GM23338 (cell line): ENCODE measurements at regions not wholly inside any gene's neighbourhood (a gene's known extent, or its start where the extent isn't known, plus 50 kb on each side); places are given as distances from the start of the nearest gene placed in this dataset.

Source experiments
- ATAC-seq: fragments of 200-7000 bp; cut with Tn5 transposase; 3 replicates; pipeline ENCODE4 v1.9.1; 2020
- DNase-seq: peaks from one replicate; pipeline ENCODE4 v3.0.0-alpha.2; 2015; ENCODE audit warnings: low spot score
- H2AFZ ChIP-seq: fragments of 200-600 bp; sonication (generic); 2 replicates; pipeline ENCODE4 v1.8.0; 2016; ENCODE audit warnings: antibody characterized with exemption, mild to moderate bottlenecking, moderate library complexity
- H3F3A ChIP-seq: fragments of 200-600 bp; sonication (generic); replicated peaks from 2 replicates; pipeline ENCODE4 v1.8.0; 2017; ENCODE audit warnings: antibody characterized with exemption, mixed run types, low read depth
- H3K27ac ChIP-seq: fragments of 200-600 bp; sonication (generic); 2 replicates; pipeline ENCODE4 v1.6.1; 2016; ENCODE audit warnings: low read depth
- H3K27me3 ChIP-seq: fragments of 200-600 bp; sonication (generic); 2 replicates; pipeline ENCODE4 v1.8.0; 2016; ENCODE audit warnings: mild to moderate bottlenecking, mixed run types, moderate library complexity; ENCODE audit not compliant: insufficient read depth
- H3K36me3 ChIP-seq: fragments of 200-600 bp; sonication (generic); 2 replicates; pipeline ENCODE4 v1.8.0; 2016; ENCODE audit warnings: mild to moderate bottlenecking; ENCODE audit not compliant: insufficient read depth
- H3K4me1 ChIP-seq: fragments of 200-600 bp; sonication (generic); 2 replicates; pipeline ENCODE4 v1.8.0; 2016; ENCODE audit warnings: mild to moderate bottlenecking, moderate library complexity; ENCODE audit not compliant: insufficient read depth
- H3K4me2 ChIP-seq: fragments of 200-600 bp; sonication (generic); 2 replicates; pipeline ENCODE4 v1.7.1; 2017; ENCODE audit warnings: mixed run types
- H3K4me3 ChIP-seq: fragments of 200-600 bp; sonication (generic); 2 replicates; pipeline ENCODE4 v1.6.1; 2016; ENCODE audit warnings: mixed run types
- H3K79me2 ChIP-seq: fragments of 200-600 bp; sonication (generic); replicated peaks from 2 replicates; pipeline ENCODE4 v1.8.0; 2017; ENCODE audit warnings: mild to moderate bottlenecking; ENCODE audit not compliant: insufficient read depth
- H3K9me2 ChIP-seq: fragments of 200-600 bp; sonication (generic); 2 replicates; pipeline ENCODE4 v1.8.0; 2017; ENCODE audit not compliant: insufficient read depth
- H4K20me1 ChIP-seq: fragments of 200-600 bp; sonication (generic); replicated peaks from 2 replicates; pipeline ENCODE4 v1.8.0; 2017; ENCODE audit warnings: mild to moderate bottlenecking; ENCODE audit not compliant: insufficient read depth
- H3K27ac Mint-ChIP-seq: 2 replicates; pipeline ENCODE4 v1.8.0; 2020; ENCODE audit warnings: inconsistent platforms, mild to moderate bottlenecking, moderate library complexity, mixed read lengths
- H3K27me3 Mint-ChIP-seq: 3 replicates; pipeline ENCODE4 v1.8.0; 2022; ENCODE audit warnings: low read depth, mild to moderate bottlenecking, moderate library complexity, mixed read lengths, inconsistent platforms; ENCODE audit not compliant: insufficient read depth, poor library complexity
- H3K36me3 Mint-ChIP-seq: 3 replicates; pipeline ENCODE4 v1.8.0; 2021; ENCODE audit warnings: low read depth, mild to moderate bottlenecking, inconsistent platforms, moderate library complexity, mixed read lengths
- H3K4me1 Mint-ChIP-seq: 3 replicates; pipeline ENCODE4 v1.8.0; 2020; ENCODE audit warnings: mild to moderate bottlenecking, inconsistent platforms, mixed read lengths
- H3K4me3 Mint-ChIP-seq: 3 replicates; pipeline ENCODE4 v1.8.0; 2021; ENCODE audit warnings: moderate library complexity, mild to moderate bottlenecking, inconsistent platforms, mixed read lengths
- H3K9me3 Mint-ChIP-seq: 3 replicates; pipeline ENCODE4 v1.8.0; 2020; ENCODE audit warnings: moderate library complexity, mild to moderate bottlenecking, inconsistent platforms, mixed read lengths
- CREB1 ChIP-seq: fragments of 250-450 bp; sonication (Bioruptor Pico); IDR thresholded peaks from 2 replicates; pipeline ENCODE4 v1.5.0; 2020; ENCODE audit warnings: low read depth, mild to moderate bottlenecking, moderate library complexity
- EZH2 ChIP-seq: fragments of 200-600 bp; sonication (generic); IDR thresholded peaks from one replicate; pipeline ENCODE4 v1.8.0; 2017; ENCODE audit warnings: antibody characterized with exemption, mild to moderate bottlenecking, low read depth; ENCODE audit not compliant: unreplicated experiment
- EZH2phosphoT487 ChIP-seq: fragments of 200-600 bp; sonication (generic); IDR thresholded peaks from one replicate; pipeline ENCODE4 v1.8.1; 2018; ENCODE audit warnings: antibody characterized with exemption; ENCODE audit not compliant: unreplicated experiment
- JUNB ChIP-seq: IDR thresholded peaks from one replicate; pipeline ENCODE4 v1.6.1; 2016; ENCODE audit warnings: antibody characterized with exemption; ENCODE audit not compliant: unreplicated experiment
- NANOG ChIP-seq: IDR thresholded peaks from 2 replicates; pipeline ENCODE4 v1.6.1; 2016; ENCODE audit warnings: antibody characterized with exemption, borderline replicate concordance
- POLR2AphosphoS5 ChIP-seq: IDR thresholded peaks from 2 replicates; pipeline ENCODE4 v1.6.1; 2016; ENCODE audit warnings: antibody characterized with exemption, low read depth
- STAT1 ChIP-seq: IDR thresholded peaks from one replicate; pipeline ENCODE4 v1.6.1; 2016; ENCODE audit warnings: antibody characterized with exemption; ENCODE audit not compliant: unreplicated experiment
- ZNF114 ChIP-seq: fragments of 250-450 bp; sonication (Bioruptor Pico); IDR thresholded peaks from 2 replicates; pipeline ENCODE4 v1.5.0; 2020; ENCODE audit warnings: mild to moderate bottlenecking, moderate library complexity
- ZNF331 ChIP-seq: fragments of 250-450 bp; sonication (Bioruptor Pico); IDR thresholded peaks from 2 replicates; pipeline ENCODE4 v1.5.0; 2020; ENCODE audit warnings: low read depth, mild to moderate bottlenecking, moderate library complexity
- TF ChIP-seq, protein P1 (sequence below): IDR thresholded peaks from 2 replicates; pipeline ENCODE4 v1.6.1; 2016; ENCODE audit warnings: antibody characterized with exemption
- TF ChIP-seq, protein P2 (sequence below), 2 experiments: fragments of 200-600 bp in 1 of 2; sonication (generic) in 1 of 2; conservative IDR thresholded peaks; 2 replicates each; pipeline versions ENCODE4 v1.5.1 to v1.6.1; 2016 to 2017; ENCODE audit warnings: antibody characterized with exemption in 2 of 2, low read depth in 2 of 2, mild to moderate bottlenecking in 2 of 2, moderate library complexity in 1 of 2
- TF ChIP-seq, protein P3 (sequence below): IDR thresholded peaks from one replicate; pipeline ENCODE4 v1.6.1; 2018; ENCODE audit warnings: antibody characterized with exemption; ENCODE audit not compliant: unreplicated experiment

DNA sequence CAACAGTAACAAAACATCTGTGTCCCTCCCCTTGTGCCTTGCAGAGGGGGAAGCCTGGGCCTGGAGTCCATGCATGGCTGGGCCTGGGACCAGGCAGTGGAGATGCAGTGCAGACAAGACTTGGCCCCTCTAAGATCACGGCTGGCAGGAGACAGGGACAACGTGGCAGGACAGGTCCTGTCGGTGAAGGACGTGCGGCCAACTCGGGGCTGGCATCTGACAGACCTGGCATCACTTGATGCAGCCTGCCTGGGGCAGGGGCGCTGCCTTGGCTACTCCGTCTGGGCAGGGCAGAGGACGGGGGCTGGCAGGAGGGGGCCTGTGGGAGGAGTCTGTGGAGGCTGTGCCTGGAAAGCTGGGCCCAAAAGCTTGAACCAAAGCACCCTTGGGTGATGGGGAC, 112.1 kb downstream of the CPZ start:
- no peak for TF ChIP-seq ZNF331 (CRISPR knock-in tag)
- Histone ChIP-seq H3F3A (no peaks in the 10 kb centered on the region), H3K4me1 (no peaks in the 10 kb centered on the region), H3K27ac (no peak overlapping the region), H3K4me3 (no peak overlapping the region), H4K20me1 (no peaks in the 10 kb centered on the region), H3K79me2 (no peaks in the 10 kb centered on the region), H3K27me3 (no peaks in the 10 kb centered on the region), H3K36me3 (no peaks in the 10 kb centered on the region), H3K9me2 (no peaks in the 10 kb centered on the region), H2AFZ (no peak overlapping the region), H3K4me2 (no peak overlapping the region)
- Mint-ChIP-seq H3K27me3 (peaks cover 17% of the 10 kb centered on the region), H3K4me3 (no peak overlapping the region), H3K9me3 (no peaks in the 10 kb centered on the region), H3K4me1 (peaks cover 9% of the 10 kb centered on the region), H3K36me3 (no peaks in the 10 kb centered on the region), H3K27ac (no peak overlapping the region)
- no peak for DNase-seq
- no peak for ATAC-seq

DNA sequence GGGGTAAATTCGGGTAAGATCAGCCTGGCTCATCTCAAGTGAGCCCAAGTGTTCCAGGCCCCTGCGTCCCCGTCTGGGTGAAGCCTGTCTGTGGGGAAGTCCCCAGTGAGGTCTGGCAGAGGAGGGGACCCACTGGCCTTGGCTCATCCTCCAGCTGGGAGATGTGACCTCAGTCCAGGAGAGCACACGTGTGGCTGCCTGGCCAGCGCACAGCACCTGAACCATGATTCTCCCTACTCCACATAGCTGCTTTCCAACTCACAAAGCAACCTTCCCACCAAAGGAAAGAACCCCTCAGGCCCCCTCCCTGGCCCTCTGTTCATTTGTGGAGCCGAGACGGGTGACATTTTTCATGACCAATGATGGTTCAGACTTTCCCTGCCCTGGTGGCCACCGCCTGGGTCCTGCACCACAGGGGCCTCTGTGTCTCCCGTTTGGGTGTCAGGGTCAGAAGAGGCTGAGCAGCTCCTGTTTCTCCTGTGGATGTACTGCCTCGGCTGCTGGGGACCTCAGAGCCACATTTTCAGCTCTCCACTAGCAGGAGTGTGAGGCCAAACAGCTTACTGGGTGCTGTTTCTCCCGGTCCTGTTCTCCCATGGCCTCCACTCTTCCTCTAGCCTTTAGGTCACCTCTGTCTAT, 111.4 kb downstream of the CPZ start:
- no peak overlapping the region for H3K4me2 ChIP-seq
- Mint-ChIP-seq H3K27ac (no peak overlapping the region), H3K4me1 (peaks cover 9% of the 10 kb centered on the region), H3K9me3 (no peaks in the 10 kb centered on the region), H3K4me3 (no peak overlapping the region), H3K27me3 (peaks cover 14% of the 10 kb centered on the region), H3K36me3 (no peaks in the 10 kb centered on the region)
- no peak overlapping the region for H2AFZ ChIP-seq
- H3K27ac ChIP-seq, result no peak overlapping the region
- TF ChIP-seq POLR2AphosphoS5 (no peak), CREB1 (no peak), EZH2phosphoT487 (no peak), JUNB (no peak)
- TF ChIP-seq, protein P1, sequence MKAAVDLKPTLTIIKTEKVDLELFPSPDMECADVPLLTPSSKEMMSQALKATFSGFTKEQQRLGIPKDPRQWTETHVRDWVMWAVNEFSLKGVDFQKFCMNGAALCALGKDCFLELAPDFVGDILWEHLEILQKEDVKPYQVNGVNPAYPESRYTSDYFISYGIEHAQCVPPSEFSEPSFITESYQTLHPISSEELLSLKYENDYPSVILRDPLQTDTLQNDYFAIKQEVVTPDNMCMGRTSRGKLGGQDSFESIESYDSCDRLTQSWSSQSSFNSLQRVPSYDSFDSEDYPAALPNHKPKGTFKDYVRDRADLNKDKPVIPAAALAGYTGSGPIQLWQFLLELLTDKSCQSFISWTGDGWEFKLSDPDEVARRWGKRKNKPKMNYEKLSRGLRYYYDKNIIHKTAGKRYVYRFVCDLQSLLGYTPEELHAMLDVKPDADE, result no peak
- ATAC-seq, result no peak
- no peaks in the 10 kb centered on the region for H4K20me1 ChIP-seq
- no peaks in the 10 kb centered on the region for H3K27me3 ChIP-seq
- H3F3A ChIP-seq, result no peaks in the 10 kb centered on the region
- H3K9me2 ChIP-seq, result no peaks in the 10 kb centered on the region
- no peaks in the 10 kb centered on the region for H3K36me3 ChIP-seq
- no peak for DNase-seq
- no peaks in the 10 kb centered on the region for H3K79me2 ChIP-seq
- H3K4me3 ChIP-seq, result no peak overlapping the region
- H3K4me1 ChIP-seq, result no peaks in the 10 kb centered on the region

DNA sequence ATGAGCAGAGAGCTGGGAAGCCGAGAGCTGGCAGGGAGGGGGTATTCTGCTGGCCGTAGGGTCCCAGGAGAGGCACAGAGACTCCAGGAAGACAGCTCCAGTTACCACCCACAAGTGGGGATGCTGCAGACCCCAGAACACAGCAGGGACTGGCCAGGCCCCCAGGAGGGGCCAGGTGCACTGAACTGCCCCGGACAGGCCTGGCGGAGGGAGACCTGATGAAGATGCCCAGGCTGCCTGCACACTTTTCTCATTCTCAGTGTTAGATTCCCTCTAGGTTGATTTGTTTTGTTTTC, 110.8 kb downstream of the CPZ start:
- H3K4me3 ChIP-seq, result no peak overlapping the region
- no peak overlapping the region for H3K4me3 Mint-ChIP-seq
- no peaks in the 10 kb centered on the region for H3K9me2 ChIP-seq
- H3K36me3 Mint-ChIP-seq, result no peaks in the 10 kb centered on the region
- TF ChIP-seq ZNF114 (CRISPR knock-in tag) (no peak), NANOG (no peak), STAT1 (no peak), POLR2AphosphoS5 (no peak), JUNB (no peak), ZNF331 (CRISPR knock-in tag) (no peak), CREB1 (no peak), EZH2 (no peak)
- TF ChIP-seq, protein P2, sequence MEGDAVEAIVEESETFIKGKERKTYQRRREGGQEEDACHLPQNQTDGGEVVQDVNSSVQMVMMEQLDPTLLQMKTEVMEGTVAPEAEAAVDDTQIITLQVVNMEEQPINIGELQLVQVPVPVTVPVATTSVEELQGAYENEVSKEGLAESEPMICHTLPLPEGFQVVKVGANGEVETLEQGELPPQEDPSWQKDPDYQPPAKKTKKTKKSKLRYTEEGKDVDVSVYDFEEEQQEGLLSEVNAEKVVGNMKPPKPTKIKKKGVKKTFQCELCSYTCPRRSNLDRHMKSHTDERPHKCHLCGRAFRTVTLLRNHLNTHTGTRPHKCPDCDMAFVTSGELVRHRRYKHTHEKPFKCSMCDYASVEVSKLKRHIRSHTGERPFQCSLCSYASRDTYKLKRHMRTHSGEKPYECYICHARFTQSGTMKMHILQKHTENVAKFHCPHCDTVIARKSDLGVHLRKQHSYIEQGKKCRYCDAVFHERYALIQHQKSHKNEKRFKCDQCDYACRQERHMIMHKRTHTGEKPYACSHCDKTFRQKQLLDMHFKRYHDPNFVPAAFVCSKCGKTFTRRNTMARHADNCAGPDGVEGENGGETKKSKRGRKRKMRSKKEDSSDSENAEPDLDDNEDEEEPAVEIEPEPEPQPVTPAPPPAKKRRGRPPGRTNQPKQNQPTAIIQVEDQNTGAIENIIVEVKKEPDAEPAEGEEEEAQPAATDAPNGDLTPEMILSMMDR (conservative IDR thresholded peaks at IDR 0.05; ENCODE audit: low read depth in 2 of 2), result no peak
- TF ChIP-seq, protein P3, sequence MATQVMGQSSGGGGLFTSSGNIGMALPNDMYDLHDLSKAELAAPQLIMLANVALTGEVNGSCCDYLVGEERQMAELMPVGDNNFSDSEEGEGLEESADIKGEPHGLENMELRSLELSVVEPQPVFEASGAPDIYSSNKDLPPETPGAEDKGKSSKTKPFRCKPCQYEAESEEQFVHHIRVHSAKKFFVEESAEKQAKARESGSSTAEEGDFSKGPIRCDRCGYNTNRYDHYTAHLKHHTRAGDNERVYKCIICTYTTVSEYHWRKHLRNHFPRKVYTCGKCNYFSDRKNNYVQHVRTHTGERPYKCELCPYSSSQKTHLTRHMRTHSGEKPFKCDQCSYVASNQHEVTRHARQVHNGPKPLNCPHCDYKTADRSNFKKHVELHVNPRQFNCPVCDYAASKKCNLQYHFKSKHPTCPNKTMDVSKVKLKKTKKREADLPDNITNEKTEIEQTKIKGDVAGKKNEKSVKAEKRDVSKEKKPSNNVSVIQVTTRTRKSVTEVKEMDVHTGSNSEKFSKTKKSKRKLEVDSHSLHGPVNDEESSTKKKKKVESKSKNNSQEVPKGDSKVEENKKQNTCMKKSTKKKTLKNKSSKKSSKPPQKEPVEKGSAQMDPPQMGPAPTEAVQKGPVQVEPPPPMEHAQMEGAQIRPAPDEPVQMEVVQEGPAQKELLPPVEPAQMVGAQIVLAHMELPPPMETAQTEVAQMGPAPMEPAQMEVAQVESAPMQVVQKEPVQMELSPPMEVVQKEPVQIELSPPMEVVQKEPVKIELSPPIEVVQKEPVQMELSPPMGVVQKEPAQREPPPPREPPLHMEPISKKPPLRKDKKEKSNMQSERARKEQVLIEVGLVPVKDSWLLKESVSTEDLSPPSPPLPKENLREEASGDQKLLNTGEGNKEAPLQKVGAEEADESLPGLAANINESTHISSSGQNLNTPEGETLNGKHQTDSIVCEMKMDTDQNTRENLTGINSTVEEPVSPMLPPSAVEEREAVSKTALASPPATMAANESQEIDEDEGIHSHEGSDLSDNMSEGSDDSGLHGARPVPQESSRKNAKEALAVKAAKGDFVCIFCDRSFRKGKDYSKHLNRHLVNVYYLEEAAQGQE, result no peak
- no peaks in the 10 kb centered on the region for H3K36me3 ChIP-seq
- H3K4me1 ChIP-seq, result no peaks in the 10 kb centered on the region
- DNase-seq (no peak), ATAC-seq (no peak)
- no peak overlapping the region for H3K27ac ChIP-seq
- H3K9me3 Mint-ChIP-seq, result no peaks in the 10 kb centered on the region
- no peaks in the 10 kb centered on the region for H3K79me2 ChIP-seq
- H3K27ac Mint-ChIP-seq, result no peak overlapping the region
- no peaks in the 10 kb centered on the region for H3K27me3 ChIP-seq
- H3K27me3 Mint-ChIP-seq, result peaks cover 14% of the 10 kb centered on the region
- H3K4me1 Mint-ChIP-seq, result peaks cover 9% of the 10 kb centered on the region
- H3F3A ChIP-seq, result no peaks in the 10 kb centered on the region
- no peak overlapping the region for H2AFZ ChIP-seq
- no peak overlapping the region for H3K4me2 ChIP-seq
- no peaks in the 10 kb centered on the region for H4K20me1 ChIP-seq
